Neural cell (in vitro differentiated cells): ENCODE measurements at regions not wholly inside any gene's neighbourhood (a gene's known extent, or its start where the extent isn't known, plus 50 kb on each side); places are given as distances from the start of the nearest gene placed in this dataset.

Experiments used
- H2AFZ ChIP-seq: fragments of 200-600, 300-800 bp; sonication (generic), shearing (Covaris generic); 2 replicates; pipeline ENCODE4 v1.6.0; 2014; ENCODE audit warnings: low read depth, mild to moderate bottlenecking, antibody characterized with exemption, low read length, moderate library complexity
- H3F3A ChIP-seq: fragments of 200-600 bp; shearing (Covaris generic); 2 replicates; pipeline ENCODE4 v1.6.1; 2016; ENCODE audit warnings: mild to moderate bottlenecking, moderate library complexity, mixed read lengths, antibody characterized with exemption, low read length; ENCODE audit not compliant: insufficient read depth, poor library complexity, severe bottlenecking
- H3K27ac ChIP-seq: fragments of 200-600, 300-800 bp; sonication (generic), shearing (Covaris generic); 2 replicates; pipeline ENCODE4 v1.5.1; 2014; ENCODE audit warnings: mild to moderate bottlenecking, low read length, moderate library complexity
- H3K27me3 ChIP-seq: fragments of 300-800, 200-600 bp; sonication (generic), shearing (Covaris generic); 2 replicates; pipeline ENCODE4 v1.6.0; 2014; ENCODE audit warnings: mild to moderate bottlenecking, low read depth, low read length, moderate library complexity; ENCODE audit not compliant: insufficient read depth
- H3K36me3 ChIP-seq: fragments of 300-800, 200-600 bp; sonication (generic), shearing (Covaris generic); 2 replicates; pipeline ENCODE4 v1.5.1; 2014; ENCODE audit warnings: mild to moderate bottlenecking, antibody characterized with exemption, low read length, moderate library complexity; ENCODE audit not compliant: insufficient read depth
- H3K4me2 ChIP-seq: fragments of 300-800, 200-600 bp; sonication (generic), shearing (Covaris generic); 2 replicates; pipeline ENCODE4 v1.6.0; 2014; ENCODE audit warnings: mild to moderate bottlenecking, low read length
- H3K4me3 ChIP-seq: fragments of 300-800, 200-600 bp; sonication (generic), shearing (Covaris generic); 2 replicates; pipeline ENCODE4 v1.5.1; 2014; ENCODE audit warnings: mild to moderate bottlenecking, low read length, moderate library complexity
- H3K79me2 ChIP-seq: fragments of 200-600 bp; shearing (Covaris generic); replicated peaks from 2 replicates; pipeline ENCODE4 v1.6.0; 2014; ENCODE audit warnings: mild to moderate bottlenecking, low read length, moderate library complexity; ENCODE audit not compliant: insufficient read depth
- H3K9ac ChIP-seq: fragments of 300-800, 200-600 bp; sonication (generic), shearing (Covaris generic); 2 replicates; pipeline ENCODE4 v1.6.1; 2016; ENCODE audit warnings: mild to moderate bottlenecking, low read length, mixed read lengths
- H3K9me2 ChIP-seq: fragments of 200-600 bp; shearing (Covaris generic); 2 replicates; pipeline ENCODE4 v1.6.1; 2016; ENCODE audit warnings: mild to moderate bottlenecking, low read length, mixed read lengths; ENCODE audit not compliant: insufficient read depth
- H3K9me3 ChIP-seq: fragments of 200-600, 300-800 bp; sonication (generic), shearing (Covaris generic); 2 replicates; pipeline ENCODE4 v1.6.1; 2016; ENCODE audit warnings: mild to moderate bottlenecking, mixed run types, low read length, moderate library complexity, mixed read lengths
- H4K20me1 ChIP-seq: fragments of 200-600 bp; shearing (Covaris generic); 2 replicates; pipeline ENCODE4 v1.6.1; 2016; ENCODE audit warnings: mild to moderate bottlenecking, mixed run types; ENCODE audit not compliant: insufficient read depth
- CTCF ChIP-seq: fragments of 450-650 bp; IDR thresholded peaks from 2 replicates; pipeline ENCODE4 v1.5.1; 2014; ENCODE audit warnings: antibody characterized with exemption, mild to moderate bottlenecking, moderate library complexity; ENCODE audit not compliant: poor library complexity, severe bottlenecking
- EP300 ChIP-seq: fragments of 450-650 bp; conservative IDR thresholded peaks from 2 replicates; pipeline ENCODE4 v1.6.1; 2014; ENCODE audit warnings: antibody characterized with exemption, mild to moderate bottlenecking, moderate library complexity; ENCODE audit not compliant: poor library complexity, severe bottlenecking
- MXI1 ChIP-seq: fragments of 450-650 bp; conservative IDR thresholded peaks from 2 replicates; pipeline ENCODE4 v1.6.1; 2014; ENCODE audit warnings: antibody characterized with exemption, mild to moderate bottlenecking; ENCODE audit not compliant: poor library complexity, severe bottlenecking
- POLR2AphosphoS5 ChIP-seq: IDR thresholded peaks from 2 replicates; pipeline ENCODE4 v1.6.1; 2012
- RAD21 ChIP-seq: fragments of 450-650 bp; conservative IDR thresholded peaks from 2 replicates; pipeline ENCODE4 v1.6.1; 2014; ENCODE audit warnings: antibody characterized with exemption, mild to moderate bottlenecking, moderate library complexity
- REST ChIP-seq: IDR thresholded peaks from 2 replicates; pipeline ENCODE4 v1.6.1; 2012; ENCODE audit warnings: borderline replicate concordance
- TAF1 ChIP-seq: IDR thresholded peaks from 2 replicates; pipeline ENCODE4 v1.6.1; 2012; ENCODE audit warnings: low read depth

GRCh38 chr12:27142101-27142721 lies 59.8 kb upstream of the C12orf71 start:
- Histone ChIP-seq H3K9me3 (no peaks in the 10 kb centered on the region), H2AFZ (no peak overlapping the region)

More at GRCh38 chr12:27142101-27142721, 59.8 kb upstream of the C12orf71 start:
- H3K9ac ChIP-seq, result no peak overlapping the region
- TF ChIP-seq CTCF, result peak; percentile 56
- no peak for TF ChIP-seq EP300
- no peak for TF ChIP-seq MXI1
- no peak for TF ChIP-seq POLR2AphosphoS5
- peak; percentile 55 for TF ChIP-seq RAD21
- TF ChIP-seq REST, result no peak
- no peak for TF ChIP-seq TAF1
- H4K20me1 ChIP-seq, result no peaks in the 10 kb centered on the region
- no peak overlapping the region for H3K4me2 ChIP-seq
- H3K27me3 ChIP-seq, result no peaks in the 10 kb centered on the region
- no peaks in the 10 kb centered on the region for H3K79me2 ChIP-seq
- no peaks in the 10 kb centered on the region for H3K36me3 ChIP-seq
- H3F3A ChIP-seq, result no peaks in the 10 kb centered on the region
- H3K4me3 ChIP-seq, result no peak overlapping the region
- no peaks in the 10 kb centered on the region for H3K9me2 ChIP-seq
- no peak overlapping the region for H3K27ac ChIP-seq
